ENCODE measurements at regions not wholly inside any gene's neighbourhood (a gene's known extent, or its start where the extent isn't known, plus 50 kb on each side); places are given as distances from the start of the nearest gene placed in this dataset.
"Not testable (repeated sequence)": the region's sequence is repeated elsewhere in the genome, so short reads cannot be mapped to it uniquely, and the experiment has no call there.

GRCh38 chr19:57034544-57034943, 85.2 kb upstream of the USP29 start:
- DNase-seq, result no peak

GRCh38 chr19:57035740-57036139, 84.0 kb upstream of the USP29 start:
- not testable (repeated sequence) for DNase-seq

- no peak for DNase-seq
Measured at GRCh38 chr19:57037556-57037955, 82.2 kb upstream of the USP29 start.

- no peak for DNase-seq
Measured at GRCh38 chr19:57047743-57048142, 72.0 kb upstream of the USP29 start.

- no peak for DNase-seq
Measured at GRCh38 chr19:57050863-57051262, 68.9 kb upstream of the USP29 start.

- no peak for DNase-seq
Measured at GRCh38 chr19:57052081-57052480, 67.7 kb upstream of the USP29 start.

GRCh38 chr19:57053401-57053800, 66.4 kb upstream of the USP29 start:
- DNase-seq, result no peak

- DNase-seq, result no peak
Measured at GRCh38 chr19:57055956-57056355, 63.8 kb upstream of the USP29 start.

- DNase-seq, result no peak
Measured at GRCh38 chr19:57057036-57057686, 62.6 kb upstream of the USP29 start.

- DNase-seq, result no peak
Measured at GRCh38 chr19:57058871-57059270, 60.9 kb upstream of the USP29 start.

- DNase-seq, result no peak
Measured at GRCh38 chr19:57063070-57063469, 56.7 kb upstream of the USP29 start.

- no peak for DNase-seq
Measured at GRCh38 chr19:57067440-57067839, 52.3 kb upstream of the USP29 start.

- DNase-seq, result no peak
Measured at GRCh38 chr19:57068311-57068710, 51.5 kb upstream of the USP29 start.

- DNase-seq, result no peak
Measured at GRCh38 chr19:57068921-57069697, 50.7 kb upstream of the USP29 start.

All from T-helper 9 cell (primary cell).